ENCODE measurements at regions not wholly inside any gene's neighbourhood (a gene's known extent, or its start where the extent isn't known, plus 50 kb on each side); places are given as distances from the start of the nearest gene placed in this dataset.

- ChIA-PET POLR2A (no interaction called here), CTCF (no interaction called here)
- H3K4me1 ChIP-seq (ENCODE audit: control insufficient read depth, insufficient read depth, low read length): no peaks in the 10 kb centered on the region
- no peak overlapping the region for H3K4me3 ChIP-seq (ENCODE audit: low read depth, low read length)
- H3K27ac ChIP-seq (ENCODE audit: extremely low read depth, low read depth, low read length): no peak overlapping the region
- TF ChIP-seq ZNF174 (tag by site-specific recombination; IDR thresholded peaks at IDR 0.05) (no peak), KLF16 (tag by site-specific recombination; IDR thresholded peaks at IDR 0.05) (no peak), ZNF555 (tag by site-specific recombination; conservative IDR thresholded peaks at IDR 0.05) (no peak), ZNF280D (tag by site-specific recombination; IDR thresholded peaks at IDR 0.05) (no peak), ZNF548 (tag by site-specific recombination; IDR thresholded peaks at IDR 0.05) (no peak), ZNF140 (tag by site-specific recombination; IDR thresholded peaks at IDR 0.05) (no peak), KLF9 (tag by site-specific recombination; IDR thresholded peaks at IDR 0.05; ENCODE audit: low read depth) (no peak), ZNF366 (tag by site-specific recombination; conservative IDR thresholded peaks at IDR 0.05) (no peak), ZNF133 (tag by site-specific recombination; IDR thresholded peaks at IDR 0.05) (no peak), ZNF624 (tag by site-specific recombination; IDR thresholded peaks at IDR 0.05) (no peak), ZNF621 (tag by site-specific recombination; IDR thresholded peaks at IDR 0.05) (no peak), ZBTB26 (tag by site-specific recombination; optimal IDR thresholded peaks at IDR 0.05) (no peak), ZNF488 (tag by site-specific recombination; IDR thresholded peaks at IDR 0.05) (no peak), ZNF202 (tag by site-specific recombination; IDR thresholded peaks at IDR 0.05; ENCODE audit: borderline replicate concordance) (no peak)
- H3K9me3 ChIP-seq (ENCODE audit: control insufficient read depth, insufficient read depth, low read depth, low read length): no peaks in the 10 kb centered on the region
- no peaks in the 10 kb centered on the region for H3K36me3 ChIP-seq (ENCODE audit: control insufficient read depth in 2 of 2, insufficient read depth in 1 of 2, low read length in 2 of 2)
These were observed 95.5 kb upstream of the RALGPS2 start for GRCh38 chr1:178629252-178630154.

GRCh38 chr1:178630417-178630816 is 94.6 kb upstream of the RALGPS2 start:
- H3K27ac ChIP-seq (ENCODE audit: extremely low read depth, low read depth, low read length): no peak overlapping the region
- POLR2A ChIA-PET: no interaction called here
- CTCF ChIA-PET: interaction anchor here (0.6 kb wide), 1 partner anchor 13 kb away, joined by 3 read pairs; no protein-coding TSS in a partner anchor

More at GRCh38 chr1:178630417-178630816, 94.6 kb upstream of the RALGPS2 start:
- Histone ChIP-seq H3K4me1 (ENCODE audit: control insufficient read depth, insufficient read depth, low read length) (no peaks in the 10 kb centered on the region), H3K9me3 (ENCODE audit: control insufficient read depth, insufficient read depth, low read depth, low read length) (no peaks in the 10 kb centered on the region), H3K4me3 (ENCODE audit: low read depth, low read length) (no peak overlapping the region), H3K36me3 (ENCODE audit: control insufficient read depth in 2 of 2, insufficient read depth in 1 of 2, low read length in 2 of 2) (no peaks in the 10 kb centered on the region)
- TF ChIP-seq ZNF664 (tag by site-specific recombination; IDR thresholded peaks at IDR 0.05) (no peak), ZNF416 (tag by site-specific recombination; IDR thresholded peaks at IDR 0.05) (no peak), ZNF266 (tag by site-specific recombination; IDR thresholded peaks at IDR 0.05; ENCODE audit: low read depth) (no peak), ZNF366 (tag by site-specific recombination; conservative IDR thresholded peaks at IDR 0.05) (no peak), HOXA7 (CRISPR knock-in tag; IDR thresholded peaks at IDR 0.05; ENCODE audit: borderline replicate concordance) (no peak), ZNF140 (tag by site-specific recombination; IDR thresholded peaks at IDR 0.05) (no peak), ZNF426 (tag by site-specific recombination; IDR thresholded peaks at IDR 0.05) (no peak), ZNF302 (tag by site-specific recombination; IDR thresholded peaks at IDR 0.05; ENCODE audit: low read depth) (no peak)

All from HEK293 (cell line).